ENCODE measurements at regions not wholly inside any gene's neighbourhood (a gene's known extent, or its start where the extent isn't known, plus 50 kb on each side); places are given as distances from the start of the nearest gene placed in this dataset.

GRCh38 chr20:48385114-48385513, 442.7 kb downstream of the PREX1 start:
- no peak for FAIRE-seq

GRCh38 chr20:48384147-48384818, 443.5 kb downstream of the PREX1 start:
- Histone ChIP-seq H3K4me1 (ENCODE audit: insufficient read depth, low read length) (peaks cover 61% of the 10 kb centered on the region), H4K20me1 (ENCODE audit: insufficient read depth, low read length) (no peaks in the 10 kb centered on the region), H3K27me3 (ENCODE audit: control insufficient read depth in 1 of 2, insufficient read depth in 2 of 2, low read length in 2 of 2) (no peaks in the 10 kb centered on the region), H2AFZ (ENCODE audit: low read length) (no peak overlapping the region), H3K4me3 (replicated peaks in 1 of 3; ENCODE audit: insufficient read depth in 1 of 3, low read depth in 2 of 3, low read length in 3 of 3) (no peak overlapping the region), H3K27ac (ENCODE audit: extremely low read length, insufficient read depth, low read length) (no peak overlapping the region), H3K9ac (ENCODE audit: insufficient read depth, low read depth, low read length) (no peak overlapping the region), H3K4me2 (ENCODE audit: low read depth, low read length) (no peak overlapping the region), H3K9me3 (ENCODE audit: low read length) (no peaks in the 10 kb centered on the region), H3K79me2 (ENCODE audit: insufficient read depth, low read length) (no peaks in the 10 kb centered on the region), H3K36me3 (replicated peaks in 1 of 2; ENCODE audit: control insufficient read depth in 1 of 2, insufficient read depth in 2 of 2, low read length in 2 of 2) (no peaks in the 10 kb centered on the region)
- ChIA-PET POLR2A (interaction anchor here (1.1 to 1.6 kb wide), 3 partner anchors 10 to 15 kb away, joined by 3 to 6 read pairs (median 5); no protein-coding TSS in a partner anchor), CTCF (ENCODE audit: low intra/inter-chr PET ratio, low total read pairs) (no interaction called here)
- WGBS (ENCODE audit: low lambda C conversion rate): 82% methylated on average over 26 of the region's 26 CpGs
- no peak for FAIRE-seq
- no peak for DNase-seq (ENCODE audit: low spot score)
- no TSS peak for BruUV-seq (replicated peaks)
- intact Hi-C loops (cut with micrococcal nuclease; ENCODE audit: unreplicated experiment) (no loop called here), in situ Hi-C loops (cut with HindIII; ENCODE audit: extremely low pct_ligation_motif_present, low pct_unique_long_range_greater_than_20kb) (no loop called here)
- no peak for ATAC-seq
- no peak for TF ChIP-seq CENPX (CRISPR knock-in tag; IDR thresholded peaks at IDR 0.05)
- TF ChIP-seq DMAP1 (CRISPR knock-in tag; IDR thresholded peaks at IDR 0.05): no peak
- no peak for TF ChIP-seq SMYD3 (CRISPR knock-in tag; IDR thresholded peaks at IDR 0.05)
- no peak for TF ChIP-seq FOXK2 (IDR thresholded peaks at IDR 0.05)
- no peak for TF ChIP-seq PHB2 (IDR thresholded peaks at IDR 0.05; ENCODE audit: partially characterized antibody)
- TF ChIP-seq KLF6 (CRISPR knock-in tag; IDR thresholded peaks at IDR 0.05): no peak
- no peak for TF ChIP-seq TFE3 (CRISPR knock-in tag; IDR thresholded peaks at IDR 0.05)
- no peak for TF ChIP-seq CENPBD1 (CRISPR knock-in tag; IDR thresholded peaks at IDR 0.05; ENCODE audit: borderline replicate concordance, low read depth)
- TF ChIP-seq ZNF703 (CRISPR knock-in tag; IDR thresholded peaks at IDR 0.05; ENCODE audit: borderline replicate concordance): no peak
- no peak for TF ChIP-seq ZNF75D (CRISPR knock-in tag; IDR thresholded peaks at IDR 0.05; ENCODE audit: borderline replicate concordance)
- no peak for TF ChIP-seq FOXJ3 (CRISPR knock-in tag; IDR thresholded peaks at IDR 0.05; ENCODE audit: borderline replicate concordance)
- no peak for TF ChIP-seq ZNF468 (CRISPR knock-in tag; IDR thresholded peaks at IDR 0.05)

More at GRCh38 chr20:48385114-48385513, 442.7 kb downstream of the PREX1 start:
- POLR2A ChIA-PET: interaction anchor here (1.6 kb wide), 1 partner anchor 12 kb away, joined by 5 read pairs; no protein-coding TSS in a partner anchor
- Histone ChIP-seq H4K20me1 (ENCODE audit: insufficient read depth, low read length) (no peaks in the 10 kb centered on the region), H2AFZ (ENCODE audit: low read length) (no peak overlapping the region), H3K27me3 (ENCODE audit: control insufficient read depth in 1 of 2, insufficient read depth in 2 of 2, low read length in 2 of 2) (no peaks in the 10 kb centered on the region), H3K9me3 (ENCODE audit: low read length) (no peaks in the 10 kb centered on the region), H3K4me2 (ENCODE audit: low read depth, low read length) (no peak overlapping the region), H3K4me1 (ENCODE audit: insufficient read depth, low read length) (peaks cover 60% of the 10 kb centered on the region), H3K9ac (ENCODE audit: insufficient read depth, low read depth, low read length) (no peak overlapping the region), H3K36me3 (replicated peaks in 1 of 2; ENCODE audit: control insufficient read depth in 1 of 2, insufficient read depth in 2 of 2, low read length in 2 of 2) (no peaks in the 10 kb centered on the region), H3K79me2 (ENCODE audit: insufficient read depth, low read length) (no peaks in the 10 kb centered on the region), H3K4me3 (replicated peaks in 1 of 3; ENCODE audit: insufficient read depth in 1 of 3, low read depth in 2 of 3, low read length in 3 of 3) (no peak overlapping the region), H3K27ac (ENCODE audit: extremely low read length, insufficient read depth, low read length) (no peak overlapping the region)
- in situ Hi-C loops (cut with HindIII; ENCODE audit: extremely low pct_ligation_motif_present, low pct_unique_long_range_greater_than_20kb): no loop called here
- no peak for DNase-seq (ENCODE audit: low spot score)
- BruUV-seq (replicated peaks): no TSS peak
- TF ChIP-seq ADNP (CRISPR knock-in tag; IDR thresholded peaks at IDR 0.05) (no peak), GATAD1 (CRISPR knock-in tag; IDR thresholded peaks at IDR 0.05) (no peak), CBX2 (IDR thresholded peaks at IDR 0.05; ENCODE audit: low read depth, low read length) (no peak), CBX2 (CRISPR knock-in tag; IDR thresholded peaks at IDR 0.05; ENCODE audit: low read depth) (no peak), ZNF10 (CRISPR knock-in tag; IDR thresholded peaks at IDR 0.05; ENCODE audit: borderline replicate concordance, low read depth) (no peak), ELF1 (CRISPR knock-in tag; IDR thresholded peaks at IDR 0.05) (no peak), MXD1 (CRISPR knock-in tag; IDR thresholded peaks at IDR 0.05) (no peak), ZNF263 (CRISPR knock-in tag; IDR thresholded peaks at IDR 0.05) (no peak), ZNF75D (CRISPR knock-in tag; IDR thresholded peaks at IDR 0.05; ENCODE audit: borderline replicate concordance) (no peak), KLF15 (CRISPR knock-in tag; IDR thresholded peaks at IDR 0.05; ENCODE audit: borderline replicate concordance) (no peak), ZNF788 (CRISPR knock-in tag; IDR thresholded peaks at IDR 0.05; ENCODE audit: borderline replicate concordance) (no peak), MTA1 (CRISPR knock-in tag; IDR thresholded peaks at IDR 0.05; ENCODE audit: borderline replicate concordance) (no peak), ZNF225 (CRISPR knock-in tag; IDR thresholded peaks at IDR 0.05) (no peak), ZNF12 (CRISPR knock-in tag; IDR thresholded peaks at IDR 0.05) (no peak), ZNF331 (CRISPR knock-in tag; IDR thresholded peaks at IDR 0.05) (no peak)
- CTCF ChIA-PET (ENCODE audit: low intra/inter-chr PET ratio, low total read pairs): no interaction called here
- 92% methylated on average over 17 of the region's 17 CpGs for WGBS (ENCODE audit: low lambda C conversion rate)
- ATAC-seq: no peak
- intact Hi-C loops (cut with micrococcal nuclease; ENCODE audit: unreplicated experiment): no loop called here
